HEK293T (cell line): ENCODE measurements at regions not wholly inside any gene's neighbourhood (a gene's known extent, or its start where the extent isn't known, plus 50 kb on each side); places are given as distances from the start of the nearest gene placed in this dataset.

Experiments used
- CTCF ChIA-PET: fragments of 350-600 bp; formaldehyde crosslinking; extraction: SDS; loops from one replicate; lab custom pipeline; 2021; ENCODE audit warnings: antibody characterized with exemption, inconsistent platforms; lab: Yijun Ruan, JAX
- POLR2A ChIA-PET: fragments of 350-600 bp; formaldehyde crosslinking; extraction: SDS; loops from one replicate; lab custom pipeline; 2020; ENCODE audit warnings: antibody characterized with exemption, inconsistent platforms; lab: Yijun Ruan, JAX
- DNase-seq: peaks from one replicate; pipeline ENCODE4 v3.0.0; 2012; ENCODE audit warnings: mixed read lengths; ENCODE audit errors: extremely low spot score
- ARNT ChIP-seq: fragments of 450-650 bp; IDR thresholded peaks from 2 replicates; pipeline ENCODE4 v1.6.1; 2017; ENCODE audit warnings: mild to moderate bottlenecking
- BHLHE40 ChIP-seq: fragments of 450-650 bp; IDR thresholded peaks from 2 replicates; pipeline ENCODE4 v1.6.1; 2016; ENCODE audit warnings: mild to moderate bottlenecking, moderate library complexity, borderline replicate concordance
- CTBP1 ChIP-seq: fragments of 450-650 bp; IDR thresholded peaks from 2 replicates; pipeline ENCODE4 v1.6.1; 2016; ENCODE audit warnings: borderline replicate concordance
- ELF4 ChIP-seq: fragments of 450-650 bp; IDR thresholded peaks from 2 replicates; pipeline ENCODE4 v1.6.1; 2017; ENCODE audit warnings: antibody characterized with exemption
- FOXA1 ChIP-seq: fragments of 450-650 bp; IDR thresholded peaks from 2 replicates; pipeline ENCODE4 v1.6.1; 2016; ENCODE audit warnings: mild to moderate bottlenecking
- FOXK2 ChIP-seq: fragments of 450-650 bp; IDR thresholded peaks from 2 replicates; pipeline ENCODE4 v1.6.1; 2016; ENCODE audit warnings: mild to moderate bottlenecking
- FOXM1 ChIP-seq: fragments of 450-650 bp; IDR thresholded peaks from 2 replicates; pipeline ENCODE4 v1.6.1; 2017; ENCODE audit warnings: mild to moderate bottlenecking, borderline replicate concordance
- HDGF ChIP-seq: fragments of 450-650 bp; IDR thresholded peaks from 2 replicates; pipeline ENCODE4 v1.6.1; 2017; ENCODE audit warnings: antibody characterized with exemption, borderline replicate concordance
- L3MBTL2 ChIP-seq: fragments of 450-650 bp; conservative IDR thresholded peaks from 2 replicates; pipeline ENCODE4 v1.6.1; 2016; ENCODE audit warnings: mild to moderate bottlenecking
- LEF1 ChIP-seq: fragments of 450-650 bp; IDR thresholded peaks from 2 replicates; pipeline ENCODE4 v1.6.1; 2017; ENCODE audit warnings: mild to moderate bottlenecking, borderline replicate concordance
- NFRKB ChIP-seq: fragments of 450-650 bp; IDR thresholded peaks from 2 replicates; pipeline ENCODE4 v1.6.1; 2016; ENCODE audit warnings: mild to moderate bottlenecking, moderate library complexity
- PKNOX1 ChIP-seq: fragments of 450-650 bp; IDR thresholded peaks from 2 replicates; pipeline ENCODE4 v1.6.1; 2016
- SP1 ChIP-seq: fragments of 450-650 bp; IDR thresholded peaks from 2 replicates; pipeline ENCODE4 v1.6.1; 2017
- SUZ12 ChIP-seq: fragments of 450-650 bp; IDR thresholded peaks from 2 replicates; pipeline ENCODE4 v1.6.1; 2016; ENCODE audit warnings: mild to moderate bottlenecking
- TARDBP ChIP-seq: fragments of 450-650 bp; IDR thresholded peaks from 2 replicates; pipeline ENCODE4 v1.6.1; 2016
- ZNF384 ChIP-seq: fragments of 450-650 bp; IDR thresholded peaks from 2 replicates; pipeline ENCODE4 v1.6.1; 2016

GRCh38 chr5:174997688-174998087 is 273.3 kb downstream of the MSX2 start:
- no peak for TF ChIP-seq ELF4
- CTCF ChIA-PET: interaction anchor here (0.6 kb wide), 1 partner anchor 65 kb away, joined by 3 read pairs; no protein-coding TSS in a partner anchor
- DNase-seq: no peak
- POLR2A ChIA-PET: no interaction called here

GRCh38 chr5:174996941-174997340 is 272.6 kb downstream of the MSX2 start:
- ChIA-PET POLR2A (no interaction called here), CTCF (interaction anchor here (1.0 kb wide), 1 partner anchor 468 kb away, joined by 3 read pairs; no protein-coding TSS in a partner anchor)
- DNase-seq: no peak
- TF ChIP-seq ARNT (no peak), CTBP1 (no peak), SUZ12 (no peak), SP1 (no peak), TARDBP (no peak), ELF4 (no peak), PKNOX1 (no peak), FOXA1 (no peak), LEF1 (no peak), ZNF384 (no peak), NFRKB (no peak), HDGF (no peak)

- TF ChIP-seq ARNT (no peak), BHLHE40 (no peak), FOXK2 (no peak), ELF4 (no peak), ZNF384 (no peak), CTBP1 (no peak), SP1 (no peak), PKNOX1 (no peak), LEF1 (no peak), NFRKB (no peak), FOXA1 (no peak), SUZ12 (no peak), HDGF (no peak), L3MBTL2 (no peak), TARDBP (no peak), FOXM1 (no peak)
- ChIA-PET CTCF (no interaction called here), POLR2A (no interaction called here)
- DNase-seq: no peak
These were observed 271.4 kb downstream of the MSX2 start for GRCh38 chr5:174995827-174996226.

GRCh38 chr5:174991847-174992246 is 267.5 kb downstream of the MSX2 start:
- no peak for TF ChIP-seq PKNOX1
- no peak for TF ChIP-seq ZNF384
- TF ChIP-seq CTBP1: no peak
- no peak for TF ChIP-seq FOXA1
- TF ChIP-seq FOXM1: no peak
- TF ChIP-seq BHLHE40: no peak
- no peak for TF ChIP-seq SUZ12
- TF ChIP-seq ELF4: no peak
- TF ChIP-seq L3MBTL2: no peak
- TF ChIP-seq TARDBP: no peak
- no peak for TF ChIP-seq LEF1
- no peak for TF ChIP-seq FOXK2
- TF ChIP-seq NFRKB: no peak
- TF ChIP-seq HDGF: no peak
- TF ChIP-seq ARNT: no peak
- TF ChIP-seq SP1: no peak
- DNase-seq: no peak
- POLR2A ChIA-PET: no interaction called here

GRCh38 chr5:174990909-174991308 is 266.5 kb downstream of the MSX2 start:
- TF ChIP-seq NFRKB (no peak), SP1 (no peak), HDGF (no peak), CTBP1 (no peak), ARNT (no peak), FOXM1 (no peak), L3MBTL2 (no peak), TARDBP (no peak), PKNOX1 (no peak), ZNF384 (no peak)
- POLR2A ChIA-PET: no interaction called here
- CTCF ChIA-PET: interaction anchor here (0.6 kb wide), 1 partner anchor 128 kb away, joined by 7 read pairs; no protein-coding TSS in a partner anchor
- DNase-seq: no peak

More at GRCh38 chr5:174991847-174992246, 267.5 kb downstream of the MSX2 start:
- CTCF ChIA-PET: no interaction called here

GRCh38 chr5:174987443-174988012 is 263.1 kb downstream of the MSX2 start:
- ChIA-PET CTCF (no interaction called here), POLR2A (interaction anchor here (0.6 kb wide), 1 partner anchor 84 kb away, joined by 3 read pairs; no protein-coding TSS in a partner anchor)
- DNase-seq: no peak
- TF ChIP-seq ARNT: no peak
- no peak for TF ChIP-seq HDGF
- TF ChIP-seq FOXK2: no peak
- TF ChIP-seq SP1: no peak
